ENCODE measurements at regions not wholly inside any gene's neighbourhood (a gene's known extent, or its start where the extent isn't known, plus 50 kb on each side); places are given as distances from the start of the nearest gene placed in this dataset.

DNA sequence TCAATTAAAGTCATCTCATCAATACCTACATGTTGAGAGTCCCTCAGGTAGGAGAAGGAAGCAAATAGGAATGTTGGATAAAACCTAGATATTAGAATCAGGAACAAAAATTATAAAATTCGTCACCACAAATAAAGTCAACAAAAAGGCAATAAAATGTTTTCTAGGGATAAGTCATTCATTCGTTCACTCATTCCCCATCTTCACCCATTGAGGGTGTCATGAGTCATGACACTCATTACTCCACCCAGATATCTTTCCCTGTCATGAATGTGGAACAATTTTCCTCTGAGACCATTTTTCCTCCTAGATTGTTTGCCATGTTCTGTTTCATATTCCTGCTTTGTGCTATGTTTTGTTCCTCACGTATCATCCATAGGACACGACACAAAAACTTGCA, 50.9 kb upstream of the OLIG3 start:
- WGBS, 2 donors, result 87 to 92% methylated on average over 4 of the region's 4 CpGs
- H3K4me3 ChIP-seq, result no peak overlapping the region
- H3K27ac ChIP-seq, result no peak overlapping the region
- H3K4me1 ChIP-seq, result no peaks in the 10 kb centered on the region
- ATAC-seq (no peak), DNase-seq (no peak)
- H3K36me3 ChIP-seq, result no peaks in the 10 kb centered on the region
- intact Hi-C loops (cut with DNase I), result no loop called here
- TF ChIP-seq, protein P1, sequence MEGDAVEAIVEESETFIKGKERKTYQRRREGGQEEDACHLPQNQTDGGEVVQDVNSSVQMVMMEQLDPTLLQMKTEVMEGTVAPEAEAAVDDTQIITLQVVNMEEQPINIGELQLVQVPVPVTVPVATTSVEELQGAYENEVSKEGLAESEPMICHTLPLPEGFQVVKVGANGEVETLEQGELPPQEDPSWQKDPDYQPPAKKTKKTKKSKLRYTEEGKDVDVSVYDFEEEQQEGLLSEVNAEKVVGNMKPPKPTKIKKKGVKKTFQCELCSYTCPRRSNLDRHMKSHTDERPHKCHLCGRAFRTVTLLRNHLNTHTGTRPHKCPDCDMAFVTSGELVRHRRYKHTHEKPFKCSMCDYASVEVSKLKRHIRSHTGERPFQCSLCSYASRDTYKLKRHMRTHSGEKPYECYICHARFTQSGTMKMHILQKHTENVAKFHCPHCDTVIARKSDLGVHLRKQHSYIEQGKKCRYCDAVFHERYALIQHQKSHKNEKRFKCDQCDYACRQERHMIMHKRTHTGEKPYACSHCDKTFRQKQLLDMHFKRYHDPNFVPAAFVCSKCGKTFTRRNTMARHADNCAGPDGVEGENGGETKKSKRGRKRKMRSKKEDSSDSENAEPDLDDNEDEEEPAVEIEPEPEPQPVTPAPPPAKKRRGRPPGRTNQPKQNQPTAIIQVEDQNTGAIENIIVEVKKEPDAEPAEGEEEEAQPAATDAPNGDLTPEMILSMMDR (IDR thresholded peaks at IDR 0.05), result no peak
- peaks cover 0 to 46% (median 4%) of the 10 kb centered on the region in 7 donors for H3K27me3 ChIP-seq
- H3K9me3 ChIP-seq, result no peaks in the 10 kb centered on the region

DNA sequence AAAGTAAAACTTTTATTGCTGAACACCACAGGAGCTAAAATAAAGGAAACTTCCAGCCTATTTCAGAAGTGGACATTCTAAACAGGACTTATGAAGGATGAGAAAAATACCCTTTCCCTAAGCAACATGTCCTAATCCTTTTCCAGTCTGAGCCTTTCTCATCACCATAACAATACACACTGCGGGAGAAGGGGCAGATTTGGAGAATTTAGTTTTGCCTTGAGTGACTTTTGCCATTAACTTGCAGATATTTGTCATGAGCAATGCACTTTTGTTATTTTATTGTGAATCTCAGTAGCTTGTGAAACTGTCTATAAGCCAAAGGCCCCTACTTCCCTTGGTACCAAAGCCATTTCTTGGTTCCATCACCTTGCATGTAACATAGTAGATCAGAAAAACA, 53.0 kb upstream of the OLIG3 start:
- peaks cover 0 to 37% (median 9%) of the 10 kb centered on the region in 7 donors for H3K27me3 ChIP-seq
- H3K4me1 ChIP-seq, result no peaks in the 10 kb centered on the region
- DNase-seq, result no peak
- TF ChIP-seq, protein P1 (IDR thresholded peaks at IDR 0.05), result no peak
- no peak overlapping the region for H3K27ac ChIP-seq
- no peak overlapping the region for H3K4me3 ChIP-seq
- no peaks in the 10 kb centered on the region for H3K9me3 ChIP-seq
- intact Hi-C loops (cut with DNase I), result no loop called here
- no peaks in the 10 kb centered on the region for H3K36me3 ChIP-seq
- 39 to 48% methylated on average over 1 of the region's 1 CpG for WGBS, 2 donors
- ATAC-seq, result no peak

DNA sequence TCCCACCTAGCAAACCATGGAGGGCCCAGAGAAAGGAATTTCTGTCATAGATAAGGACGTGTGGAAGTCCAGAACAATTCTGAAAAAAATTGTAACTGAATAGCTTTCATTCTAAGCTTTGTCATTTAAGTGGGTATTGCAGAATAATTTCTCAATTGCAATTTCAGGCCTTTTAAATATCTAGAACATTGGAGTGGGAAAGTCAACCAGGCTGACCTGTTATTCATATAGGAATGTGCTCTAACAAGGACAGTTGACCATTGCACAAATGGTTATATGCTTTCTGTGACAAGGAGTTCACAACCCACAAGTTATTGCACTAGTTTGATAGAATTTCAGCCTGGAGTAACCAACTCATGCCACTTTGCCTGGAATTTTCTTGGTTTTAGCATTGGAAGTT, 53.4 kb upstream of the OLIG3 start:
- TF ChIP-seq, protein P1 (IDR thresholded peaks at IDR 0.05), result no peak
- no peak overlapping the region for H3K4me3 ChIP-seq
- H3K27me3 ChIP-seq, result peaks cover 0 to 33% (median 9%) of the 10 kb centered on the region in 7 donors
- H3K9me3 ChIP-seq, result no peaks in the 10 kb centered on the region
- H3K27ac ChIP-seq, result no peak overlapping the region
- intact Hi-C loops (cut with DNase I), result no loop called here
- 13 to 22% methylated on average over 1 of the region's 1 CpG for WGBS, 2 donors
- ATAC-seq (no peak), DNase-seq (no peak)
- H3K4me1 ChIP-seq, result no peaks in the 10 kb centered on the region
- no peaks in the 10 kb centered on the region for H3K36me3 ChIP-seq

DNA sequence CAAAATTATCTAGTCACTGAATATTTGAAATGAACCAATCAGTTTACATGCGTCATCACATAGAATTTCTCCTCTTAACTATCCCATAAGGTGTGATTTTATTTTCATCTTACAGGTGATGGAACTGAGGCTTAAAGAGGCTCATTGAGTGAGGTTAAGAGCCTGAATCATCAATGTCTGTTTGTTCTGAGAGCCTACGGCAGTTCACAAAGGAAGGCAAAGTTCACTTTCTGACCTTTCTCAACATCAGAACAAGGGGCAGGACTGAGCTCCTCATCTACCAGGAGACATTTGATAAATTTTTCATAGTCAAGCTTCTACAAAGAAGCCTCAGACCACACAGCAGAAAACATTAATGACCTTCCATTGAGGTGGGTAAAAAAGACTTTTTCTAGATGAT, 54.9 kb upstream of the OLIG3 start:
- Histone ChIP-seq H3K36me3 (no peaks in the 10 kb centered on the region), H3K27me3 (peaks cover 0 to 23% (median 4%) of the 10 kb centered on the region in 7 donors), H3K9me3 (no peaks in the 10 kb centered on the region), H3K4me1 (no peaks in the 10 kb centered on the region), H3K4me3 (no peak overlapping the region), H3K27ac (no peak overlapping the region)
- TF ChIP-seq, protein P1 (IDR thresholded peaks at IDR 0.05), result no peak
- intact Hi-C loops (cut with DNase I), result no loop called here
- ATAC-seq, result no peak
- 72 to 76% methylated on average over 2 of the region's 2 CpGs for WGBS, 2 donors
- no peak for DNase-seq

Data from heart right ventricle (tissue), 16 donors.